Transverse colon (tissue), 3 donors: ENCODE measurements at regions not wholly inside any gene's neighbourhood (a gene's known extent, or its start where the extent isn't known, plus 50 kb on each side); places are given as distances from the start of the nearest gene placed in this dataset.

Source experiments
- CTCF ChIP-seq, 5 experiments: fragments of 200-600 bp in 3 of 5; fragments of 450-650 bp in 2 of 5; sonication (generic) in 3 of 5; IDR thresholded peaks; 1 replicate in 2 of 5; 2 replicates in 3 of 5; pipeline ENCODE4 v1.5.1; 2016 to 2017; ENCODE audit warnings: antibody characterized with exemption in 5 of 5, inconsistent platforms in 3 of 5, mild to moderate bottlenecking in 2 of 5, moderate library complexity in 1 of 5
- EP300 ChIP-seq: sonication (generic); formaldehyde crosslinking; IDR thresholded peaks from one replicate; pipeline ENCODE4 v1.6.1; 2017; ENCODE audit warnings: antibody characterized with exemption, low read depth

- TF ChIP-seq CTCF (IDR thresholded peaks at IDR 0.05) (no peak), EP300 (no peak)
These were observed 137.0 kb downstream of the FOXA2 start for GRCh38 chr20:22447447-22447778.
